ENCODE measurements at regions not wholly inside any gene's neighbourhood (a gene's known extent, or its start where the extent isn't known, plus 50 kb on each side); places are given as distances from the start of the nearest gene placed in this dataset.
"Not testable (repeated sequence)": the region's sequence is repeated elsewhere in the genome, so short reads cannot be mapped to it uniquely, and the experiment has no call there.

DNA sequence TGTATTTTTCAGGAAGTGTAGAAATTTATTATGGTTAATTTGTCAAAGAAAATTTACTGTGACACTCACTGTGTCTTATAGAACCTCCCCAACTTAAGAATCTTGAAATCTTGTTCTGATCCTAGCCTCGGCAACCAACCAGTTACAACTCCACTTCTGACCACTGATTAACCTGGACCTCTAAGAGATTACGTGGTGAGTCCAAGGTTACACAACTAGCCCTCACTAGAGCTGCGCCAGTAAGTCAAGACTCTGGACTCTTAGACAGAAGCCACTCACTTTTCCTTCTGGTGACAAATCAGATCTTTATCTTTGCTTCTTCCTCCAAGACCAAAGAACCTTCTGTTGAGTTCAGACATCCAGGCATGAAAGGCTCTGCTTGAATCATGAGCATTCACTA is 116.6 kb downstream of the NBPF8 start:
- H3K4me2 ChIP-seq (ENCODE audit: low read length) = not testable (repeated sequence)

DNA sequence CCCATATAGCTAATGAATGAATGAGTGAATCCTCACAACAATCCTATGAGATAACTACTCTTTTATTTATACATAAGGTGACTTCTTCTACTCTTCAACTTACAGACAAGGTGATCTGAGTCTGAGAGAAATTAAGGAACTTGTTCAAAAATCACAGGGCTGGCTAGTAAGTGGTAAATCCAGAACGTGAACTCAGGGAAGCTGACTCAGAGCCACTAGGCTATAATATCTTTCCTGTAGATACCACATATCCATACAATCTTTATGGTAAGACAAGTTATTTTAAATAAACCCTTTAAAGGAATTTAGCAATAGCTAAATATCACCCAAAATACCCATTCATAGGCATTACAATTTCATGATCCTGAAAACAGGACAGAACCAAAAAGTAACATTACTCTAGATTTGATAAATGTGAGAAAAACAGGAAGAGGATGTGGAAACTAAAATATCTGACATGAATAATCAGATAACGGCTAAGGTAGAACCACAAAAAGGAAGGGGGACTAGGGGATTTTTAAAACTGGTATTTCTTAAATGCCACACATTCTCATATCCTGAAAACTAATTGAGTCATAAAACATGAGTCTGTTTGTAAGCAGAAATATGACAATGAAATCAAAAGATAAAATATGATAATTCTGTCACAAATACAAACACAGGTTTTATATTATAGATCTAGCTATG is 119.7 kb downstream of the NBPF8 start:
- not testable (repeated sequence) for H2AK5ac ChIP-seq (ENCODE audit: low read length); H3K36me3 ChIP-seq (ENCODE audit: control insufficient read depth in 1 of 2, insufficient read depth in 2 of 2, low read length in 2 of 2); H3K4me1 ChIP-seq (ENCODE audit: control insufficient read depth in 1 of 2, insufficient read depth in 2 of 2, low read length in 2 of 2); H3K27ac ChIP-seq (ENCODE audit: low read depth, low read length); H3K18ac ChIP-seq (ENCODE audit: low read length); DNase-seq; H3K14ac ChIP-seq (ENCODE audit: low read length); H3K9ac ChIP-seq (ENCODE audit: low read length); H3K23ac ChIP-seq (ENCODE audit: low read length); H4K8ac ChIP-seq (ENCODE audit: low read depth, low read length); H4K91ac ChIP-seq (ENCODE audit: low read depth, low read length); H2BK12ac ChIP-seq (ENCODE audit: low read length); H3K79me2 ChIP-seq (ENCODE audit: control insufficient read depth, insufficient read depth, low read length, poor library complexity); H2BK120ac ChIP-seq (ENCODE audit: insufficient read depth, low read length, poor library complexity); H3K4ac ChIP-seq (ENCODE audit: low read depth, low read length); H3K9me3 ChIP-seq (ENCODE audit: insufficient read depth, low read depth, low read length); H3K4me2 ChIP-seq (ENCODE audit: low read length); H3K27me3 ChIP-seq (ENCODE audit: insufficient read depth, low read length); H4K12ac ChIP-seq (ENCODE audit: low read depth, low read length); H2AFZ ChIP-seq (ENCODE audit: insufficient read depth, low read length, poor library complexity); H3K4me3 ChIP-seq (ENCODE audit: low read depth, low read length); H2BK5ac ChIP-seq (ENCODE audit: low read depth, low read length, poor library complexity); H3K79me1 ChIP-seq (ENCODE audit: low read length)
- WGBS (ENCODE audit: extremely low coverage, insufficient coverage, insufficient read length) = no CpG with 5 or more reads among the region's 2 CpGs

More for the DNA sequence above, 116.6 kb downstream of the NBPF8 start:
- H4K12ac ChIP-seq (ENCODE audit: low read depth, low read length); H3K4me1 ChIP-seq (ENCODE audit: control insufficient read depth in 1 of 2, insufficient read depth in 2 of 2, low read length in 2 of 2); H3K27ac ChIP-seq (ENCODE audit: low read depth, low read length); H2AK5ac ChIP-seq (ENCODE audit: low read length); H2BK120ac ChIP-seq (ENCODE audit: insufficient read depth, low read length, poor library complexity); H3K79me1 ChIP-seq (ENCODE audit: low read length); H4K8ac ChIP-seq (ENCODE audit: low read depth, low read length); H4K91ac ChIP-seq (ENCODE audit: low read depth, low read length); H3K79me2 ChIP-seq (ENCODE audit: control insufficient read depth, insufficient read depth, low read length, poor library complexity); H3K9me3 ChIP-seq (ENCODE audit: insufficient read depth, low read depth, low read length); H2AFZ ChIP-seq (ENCODE audit: insufficient read depth, low read length, poor library complexity); H3K4ac ChIP-seq (ENCODE audit: low read depth, low read length); H3K4me3 ChIP-seq (ENCODE audit: low read depth, low read length); H3K27me3 ChIP-seq (ENCODE audit: insufficient read depth, low read length); H3K18ac ChIP-seq (ENCODE audit: low read length); H2BK5ac ChIP-seq (ENCODE audit: low read depth, low read length, poor library complexity); H3K14ac ChIP-seq (ENCODE audit: low read length); H3K23ac ChIP-seq (ENCODE audit: low read length); H3K36me3 ChIP-seq (ENCODE audit: control insufficient read depth in 1 of 2, insufficient read depth in 2 of 2, low read length in 2 of 2); H2BK12ac ChIP-seq (ENCODE audit: low read length); DNase-seq; H3K9ac ChIP-seq (ENCODE audit: low read length): not testable (repeated sequence)
- no CpG with 5 or more reads among the region's 3 CpGs for WGBS (ENCODE audit: extremely low coverage, insufficient coverage, insufficient read length)

DNA sequence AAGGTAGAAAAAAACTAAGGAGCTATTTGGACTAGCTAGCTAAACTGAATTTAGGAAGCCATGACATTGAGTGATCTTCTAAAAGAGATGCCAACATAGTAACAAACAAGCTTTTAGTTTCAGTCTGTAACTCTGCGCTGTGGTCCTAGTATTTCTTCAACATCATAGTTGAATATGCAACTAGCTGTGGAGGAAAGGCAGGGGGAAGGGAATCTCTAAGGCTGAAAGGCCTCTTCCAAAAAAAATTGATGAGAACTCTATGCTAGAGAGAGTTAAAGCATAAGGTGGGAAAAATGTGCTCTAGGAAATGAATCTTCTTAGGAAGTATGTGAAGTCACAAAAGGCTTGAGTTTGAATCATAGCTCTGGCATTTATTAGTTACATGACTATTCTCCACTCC is 120.2 kb downstream of the NBPF8 start:
- WGBS (ENCODE audit: extremely low coverage, insufficient coverage, insufficient read length) = no CpG with 5 or more reads among the region's 1 CpG
- not testable (repeated sequence) for H3K27me3 ChIP-seq (ENCODE audit: insufficient read depth, low read length); H3K14ac ChIP-seq (ENCODE audit: low read length); H3K79me2 ChIP-seq (ENCODE audit: control insufficient read depth, insufficient read depth, low read length, poor library complexity); H4K12ac ChIP-seq (ENCODE audit: low read depth, low read length); H3K36me3 ChIP-seq (ENCODE audit: control insufficient read depth in 1 of 2, insufficient read depth in 2 of 2, low read length in 2 of 2); H3K9me3 ChIP-seq (ENCODE audit: insufficient read depth, low read depth, low read length); H4K91ac ChIP-seq (ENCODE audit: low read depth, low read length); H3K79me1 ChIP-seq (ENCODE audit: low read length); H3K4ac ChIP-seq (ENCODE audit: low read depth, low read length); H3K27ac ChIP-seq (ENCODE audit: low read depth, low read length); H2BK12ac ChIP-seq (ENCODE audit: low read length); H3K4me3 ChIP-seq (ENCODE audit: low read depth, low read length); DNase-seq; H3K4me2 ChIP-seq (ENCODE audit: low read length); H2AK5ac ChIP-seq (ENCODE audit: low read length); H3K23ac ChIP-seq (ENCODE audit: low read length); H3K4me1 ChIP-seq (ENCODE audit: control insufficient read depth in 1 of 2, insufficient read depth in 2 of 2, low read length in 2 of 2); H2AFZ ChIP-seq (ENCODE audit: insufficient read depth, low read length, poor library complexity); H3K9ac ChIP-seq (ENCODE audit: low read length); H3K18ac ChIP-seq (ENCODE audit: low read length); H2BK120ac ChIP-seq (ENCODE audit: insufficient read depth, low read length, poor library complexity); H4K8ac ChIP-seq (ENCODE audit: low read depth, low read length); H2BK5ac ChIP-seq (ENCODE audit: low read depth, low read length, poor library complexity)

DNA sequence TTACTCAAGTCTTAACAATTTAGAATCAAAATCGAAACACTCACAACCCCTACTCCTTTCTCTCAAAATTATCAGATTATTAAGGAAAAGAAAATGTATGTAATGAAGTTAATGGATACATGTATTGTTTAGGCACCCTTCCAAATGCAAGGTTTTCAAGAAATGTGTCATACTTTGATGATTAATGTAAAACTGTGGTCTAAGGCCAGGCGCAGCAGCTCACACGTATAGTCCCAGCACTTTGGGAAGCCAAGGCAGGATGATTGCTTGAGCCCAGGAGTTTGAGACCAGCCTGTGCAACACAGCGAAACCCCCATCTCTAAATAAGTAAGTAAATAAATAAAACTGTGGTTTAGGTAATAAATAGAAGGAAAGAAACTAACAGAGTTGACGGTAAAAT is 126.6 kb downstream of the NBPF8 start:
- not testable (repeated sequence) for H3K14ac ChIP-seq (ENCODE audit: low read length); H3K4me2 ChIP-seq (ENCODE audit: low read length); H3K27ac ChIP-seq (ENCODE audit: low read depth, low read length); H3K79me1 ChIP-seq (ENCODE audit: low read length); DNase-seq; H2AFZ ChIP-seq (ENCODE audit: insufficient read depth, low read length, poor library complexity); H3K36me3 ChIP-seq (ENCODE audit: control insufficient read depth in 1 of 2, insufficient read depth in 2 of 2, low read length in 2 of 2); H3K18ac ChIP-seq (ENCODE audit: low read length); H4K12ac ChIP-seq (ENCODE audit: low read depth, low read length); H3K4me1 ChIP-seq (ENCODE audit: control insufficient read depth in 1 of 2, insufficient read depth in 2 of 2, low read length in 2 of 2); H3K79me2 ChIP-seq (ENCODE audit: control insufficient read depth, insufficient read depth, low read length, poor library complexity); H4K8ac ChIP-seq (ENCODE audit: low read depth, low read length); H3K4me3 ChIP-seq (ENCODE audit: low read depth, low read length); H3K27me3 ChIP-seq (ENCODE audit: insufficient read depth, low read length); H2BK12ac ChIP-seq (ENCODE audit: low read length); H3K9me3 ChIP-seq (ENCODE audit: insufficient read depth, low read depth, low read length); H3K4ac ChIP-seq (ENCODE audit: low read depth, low read length); H3K23ac ChIP-seq (ENCODE audit: low read length); H2BK120ac ChIP-seq (ENCODE audit: insufficient read depth, low read length, poor library complexity); H2BK5ac ChIP-seq (ENCODE audit: low read depth, low read length, poor library complexity); H4K91ac ChIP-seq (ENCODE audit: low read depth, low read length); H2AK5ac ChIP-seq (ENCODE audit: low read length); H3K9ac ChIP-seq (ENCODE audit: low read length)
- no CpG with 5 or more reads among the region's 5 CpGs for WGBS (ENCODE audit: extremely low coverage, insufficient coverage, insufficient read length)
